Ovary (tissue), 7 donors: ENCODE measurements at regions not wholly inside any gene's neighbourhood (a gene's known extent, or its start where the extent isn't known, plus 50 kb on each side); places are given as distances from the start of the nearest gene placed in this dataset.
"Not testable (repeated sequence)": the region's sequence is repeated elsewhere in the genome, so short reads cannot be mapped to it uniquely, and the experiment has no call there.

Experiments used
- DNase-seq, 5 donors: peaks; one replicate each; pipeline ENCODE4 v3.0.0-alpha.2; 2019 to 2020
- H3K27ac ChIP-seq, 2 donors: fragments of 200-600 bp; one replicate each; pipeline versions ENCODE4 v1.5.1 to v1.8.0; 2019 to 2022
- H3K27me3 ChIP-seq: fragments of 200-600 bp; one replicate; pipeline ENCODE4 v1.8.0; 2022
- H3K36me3 ChIP-seq: fragments of 200-600 bp; sonication (generic); one replicate; pipeline ENCODE4 v1.5.1; 2019
- H3K4me1 ChIP-seq: one replicate; pipeline ENCODE4 v1.8.1; 2013; ENCODE audit warnings: mild to moderate bottlenecking, moderate library complexity; ENCODE audit not compliant: insufficient read depth
- H3K4me3 ChIP-seq: fragments of 200-600 bp; sonication (generic); one replicate; pipeline ENCODE4 v1.5.1; 2017
- H3K9me3 ChIP-seq, 2 donors: fragments of 200-600 bp in 1 of 2; sonication (generic) in 1 of 2; one replicate each; pipeline versions ENCODE4 v1.5.1 to v1.8.1; 2013 to 2019; ENCODE audit warnings: mild to moderate bottlenecking in 1 of 2, moderate library complexity in 1 of 2
- CTCF ChIP-seq, 3 donors: fragments of 450-650 bp in 2 of 3; fragments of 200-600 bp in 1 of 3; IDR thresholded peaks; one replicate each; pipeline versions ENCODE4 v1.5.1 to v1.8.0; 2016 to 2022; ENCODE audit warnings: antibody characterized with exemption in 3 of 3, mild to moderate bottlenecking in 1 of 3
- EP300 ChIP-seq: sonication (generic); formaldehyde crosslinking; IDR thresholded peaks from one replicate; pipeline ENCODE4 v1.6.1; 2017; ENCODE audit warnings: antibody characterized with exemption
- POLR2A ChIP-seq: fragments of 450-650 bp; IDR thresholded peaks from one replicate; pipeline ENCODE4 v1.6.1; 2017; ENCODE audit warnings: antibody characterized with exemption, mild to moderate bottlenecking, moderate library complexity
- WGBS, 3 donors: extraction: QIAGEN DNeasy Blood & Tissue Kit in 1 of 3; methylation state at CpG; one replicate each; pipeline versions ENCODE4 v1.1.5 to v1.1.7; 2013 to 2017; 5-methylcytosine and 5-hydroxymethylcytosine counted together
- intact Hi-C, 4 donors: fragments of 100-400 bp; cut with DNase I; formaldehyde crosslinking; loops; one replicate each; pipeline versions ENCODE4 v1.11.0 to v1.15.1; 2022 to 2023
- donor health status: DM: no; HTN: no; CAD: no; lungs with moderate emphysema.
- donor health status: DM: no; HTN: no; CAD: no.
- donor health status: Bipolar disorder and iron deficiency.
- donor health status: DM: no; HTN: no; CAD: no.
- donor health status: DM: yes; HTN: yes; CAD: no.

GRCh38 chr5:96175090-96175489 is 213.4 kb upstream of the ELL2 start:
- Histone ChIP-seq H3K9me3 (no peaks in the 10 kb centered on the region), H3K27me3 (no peaks in the 10 kb centered on the region), H3K36me3 (no peaks in the 10 kb centered on the region), H3K4me3 (no peak overlapping the region), H3K4me1 (no peaks in the 10 kb centered on the region), H3K27ac (no peak overlapping the region)
- intact Hi-C loops: no loop called here
- no peak for DNase-seq
- 94 to 99% (median 95%) methylated on average over 2 of the region's 2 CpGs for WGBS, 3 donors
- TF ChIP-seq CTCF (IDR thresholded peaks at IDR 0.05) (no peak), EP300 (no peak)

DNA sequence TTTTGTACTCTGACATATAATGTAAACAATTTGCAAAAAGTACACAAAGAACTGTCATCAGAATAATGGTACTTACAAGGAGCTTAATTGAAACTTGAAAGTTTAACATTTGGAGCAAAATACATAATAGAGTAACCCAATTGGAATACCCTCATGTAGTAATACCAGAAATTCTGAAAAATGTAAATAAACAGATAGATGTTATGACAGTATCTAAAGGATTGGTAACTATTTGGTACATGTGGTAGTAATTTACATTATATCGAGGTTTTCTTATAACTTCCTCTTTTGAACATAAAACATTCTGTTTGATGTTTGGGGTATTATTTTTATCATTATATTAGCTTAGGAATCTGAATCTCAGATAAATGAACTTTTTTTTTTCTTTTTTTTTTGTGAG is 211.7 kb upstream of the ELL2 start:
- intact Hi-C loops: no loop called here
- TF ChIP-seq CTCF (IDR thresholded peaks at IDR 0.05): no peak
- no peak for TF ChIP-seq EP300
- TF ChIP-seq POLR2A: no peak
- 35 to 61% (median 47%) methylated on average over 1 of the region's 1 CpG for WGBS, 3 donors
- Histone ChIP-seq H3K4me3 (no peak overlapping the region), H3K27ac (no peak overlapping the region), H3K36me3 (no peaks in the 10 kb centered on the region), H3K9me3 (no peaks in the 10 kb centered on the region), H3K4me1 (no peaks in the 10 kb centered on the region), H3K27me3 (no peaks in the 10 kb centered on the region)
- no peak for DNase-seq

DNA sequence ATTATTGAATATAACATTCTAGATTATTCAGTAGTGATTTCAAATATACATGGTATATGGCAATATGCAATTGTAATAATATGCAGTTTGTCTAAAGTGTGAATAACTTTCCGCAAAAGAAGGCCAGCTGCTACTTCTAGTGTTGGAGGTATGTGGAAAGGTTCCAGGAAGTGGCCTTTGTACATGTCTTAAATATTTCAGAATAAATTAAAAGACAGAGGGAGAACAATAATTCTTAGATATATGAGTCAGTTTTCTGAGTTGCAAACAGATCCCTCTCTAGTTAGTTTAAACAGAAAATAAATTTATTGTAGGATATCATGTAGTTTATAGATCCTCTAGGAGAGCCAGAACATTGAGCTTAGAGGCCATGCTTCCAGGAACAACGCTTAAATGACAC is 210.8 kb upstream of the ELL2 start:
- Histone ChIP-seq H3K27ac (no peak overlapping the region), H3K4me3 (no peak overlapping the region), H3K36me3 (no peaks in the 10 kb centered on the region), H3K9me3 (no peaks in the 10 kb centered on the region), H3K27me3 (no peaks in the 10 kb centered on the region), H3K4me1 (no peaks in the 10 kb centered on the region)
- 56 to 68% (median 68%) methylated on average over 2 of the region's 2 CpGs for WGBS, 3 donors
- TF ChIP-seq EP300: no peak
- no peak for TF ChIP-seq POLR2A
- no peak for TF ChIP-seq CTCF (IDR thresholded peaks at IDR 0.05)
- intact Hi-C loops: no loop called here
- DNase-seq: no peak

GRCh38 chr5:96171973-96172372 is 210.3 kb upstream of the ELL2 start:
- DNase-seq, H3K27ac ChIP-seq, H3K9me3 ChIP-seq, H3K4me3 ChIP-seq, intact Hi-C loops, H3K27me3 ChIP-seq, H3K4me1 ChIP-seq, H3K36me3 ChIP-seq: not testable (repeated sequence)
- 82 to 90% (median 87%) methylated on average over 4 of the region's 4 CpGs for WGBS, 3 donors

GRCh38 chr5:96170481-96171125 is 209.0 kb upstream of the ELL2 start:
- intact Hi-C loops, H3K27ac ChIP-seq, H3K27me3 ChIP-seq, H3K36me3 ChIP-seq, DNase-seq, H3K9me3 ChIP-seq, H3K4me1 ChIP-seq, H3K4me3 ChIP-seq: not testable (repeated sequence)
- WGBS, 3 donors: 90 to 94% (median 93%) methylated on average over 15 of the region's 15 CpGs

DNA sequence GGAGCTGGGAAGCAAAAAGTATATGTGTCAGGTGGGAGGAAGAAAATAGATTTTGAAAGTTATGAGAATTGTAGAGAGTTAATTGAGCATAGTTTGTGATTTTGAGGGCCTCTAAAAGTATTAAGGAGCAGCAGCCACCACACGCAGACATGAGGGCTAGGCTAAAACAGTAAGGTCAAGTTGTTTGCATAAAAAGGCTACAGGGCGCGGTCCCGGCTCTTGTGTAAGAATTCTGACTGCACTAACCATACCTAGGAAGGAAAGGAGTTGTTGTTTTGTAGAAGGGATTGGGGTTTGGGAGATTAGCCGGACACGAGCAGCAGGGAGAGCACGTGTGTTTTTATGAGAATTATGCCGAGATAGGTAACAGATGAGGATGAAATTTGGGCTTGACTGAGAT is 207.2 kb upstream of the ELL2 start:
- H3K27me3 ChIP-seq, H3K4me3 ChIP-seq, H3K36me3 ChIP-seq, H3K27ac ChIP-seq, DNase-seq, H3K4me1 ChIP-seq, intact Hi-C loops, H3K9me3 ChIP-seq: not testable (repeated sequence)
- WGBS, 3 donors: 93 to 94% (median 94%) methylated on average over 8 of the region's 8 CpGs
